ENCODE measurements at regions not wholly inside any gene's neighbourhood (a gene's known extent, or its start where the extent isn't known, plus 50 kb on each side); places are given as distances from the start of the nearest gene placed in this dataset.

GRCh38 chr4:171157462-171158082 lies 655.6 kb upstream of the GALNTL6 start:
- no peaks in the 10 kb centered on the region for H3K9me2 ChIP-seq (ENCODE audit: low read depth, low read length)
- no peaks in the 10 kb centered on the region for H3K9me3 ChIP-seq (ENCODE audit: low read length)
- H3K9ac ChIP-seq (ENCODE audit: low read length), result no peak overlapping the region
- no peak overlapping the region for H3K27ac ChIP-seq (ENCODE audit: low read depth, low read length, poor library complexity, severe bottlenecking)
- no peaks in the 10 kb centered on the region for H3K79me2 ChIP-seq (ENCODE audit: insufficient read depth, low read length)
- TF ChIP-seq CTCF (IDR thresholded peaks at IDR 0.05; ENCODE audit: low read length), result no peak
- no peaks in the 10 kb centered on the region for H3K36me3 ChIP-seq (ENCODE audit: insufficient read depth, low read length)
- no peak overlapping the region for H2AFZ ChIP-seq (ENCODE audit: low read length)
- H3K4me3 ChIP-seq (ENCODE audit: low read depth, low read length, poor library complexity, severe bottlenecking), result no peak overlapping the region
- no peaks in the 10 kb centered on the region for H3K27me3 ChIP-seq (ENCODE audit: insufficient read depth, low read length)
- H3F3A ChIP-seq (ENCODE audit: insufficient read depth, low read length), result no peaks in the 10 kb centered on the region
- H3K4me1 ChIP-seq (ENCODE audit: insufficient read depth, low read length, severe bottlenecking), result no peaks in the 10 kb centered on the region
- no peak overlapping the region for H3K4me2 ChIP-seq (ENCODE audit: low read length)
- no peaks in the 10 kb centered on the region for H4K20me1 ChIP-seq (ENCODE audit: insufficient read depth, low read length)

- H3K27ac ChIP-seq (ENCODE audit: low read depth, low read length, poor library complexity, severe bottlenecking), result no peak overlapping the region
- no peaks in the 10 kb centered on the region for H3F3A ChIP-seq (ENCODE audit: insufficient read depth, low read length)
- H3K9ac ChIP-seq (ENCODE audit: low read length), result no peak overlapping the region
- no peak overlapping the region for H3K4me2 ChIP-seq (ENCODE audit: low read length)
- no peaks in the 10 kb centered on the region for H3K79me2 ChIP-seq (ENCODE audit: insufficient read depth, low read length)
- H3K9me3 ChIP-seq (ENCODE audit: low read length), result no peaks in the 10 kb centered on the region
- H3K36me3 ChIP-seq (ENCODE audit: insufficient read depth, low read length), result no peaks in the 10 kb centered on the region
- H3K4me3 ChIP-seq (ENCODE audit: low read depth, low read length, poor library complexity, severe bottlenecking), result no peak overlapping the region
- no peak overlapping the region for H2AFZ ChIP-seq (ENCODE audit: low read length)
- no peaks in the 10 kb centered on the region for H4K20me1 ChIP-seq (ENCODE audit: insufficient read depth, low read length)
- no peak for TF ChIP-seq CTCF (IDR thresholded peaks at IDR 0.05; ENCODE audit: low read length)
- no peak for TF ChIP-seq EZH2 (IDR thresholded peaks at IDR 0.05; ENCODE audit: borderline replicate concordance, low read length)
- no peaks in the 10 kb centered on the region for H3K9me2 ChIP-seq (ENCODE audit: low read depth, low read length)
- H3K27me3 ChIP-seq (ENCODE audit: insufficient read depth, low read length), result no peaks in the 10 kb centered on the region
- H3K4me1 ChIP-seq (ENCODE audit: insufficient read depth, low read length, severe bottlenecking), result no peaks in the 10 kb centered on the region
Measured at GRCh38 chr4:171142639-171143038, 670.6 kb upstream of the GALNTL6 start.

GRCh38 chr4:171142045-171142444 lies 671.2 kb upstream of the GALNTL6 start:
- no peak overlapping the region for H3K4me3 ChIP-seq (ENCODE audit: low read depth, low read length, poor library complexity, severe bottlenecking)
- H3K4me2 ChIP-seq (ENCODE audit: low read length), result no peak overlapping the region
- H3K9me3 ChIP-seq (ENCODE audit: low read length), result no peaks in the 10 kb centered on the region
- H2AFZ ChIP-seq (ENCODE audit: low read length), result no peak overlapping the region
- H3K9ac ChIP-seq (ENCODE audit: low read length), result no peak overlapping the region
- H3K4me1 ChIP-seq (ENCODE audit: insufficient read depth, low read length, severe bottlenecking), result no peaks in the 10 kb centered on the region
- H4K20me1 ChIP-seq (ENCODE audit: insufficient read depth, low read length), result no peaks in the 10 kb centered on the region
- H3K79me2 ChIP-seq (ENCODE audit: insufficient read depth, low read length), result no peaks in the 10 kb centered on the region
- TF ChIP-seq CTCF (IDR thresholded peaks at IDR 0.05; ENCODE audit: low read length) (no peak), EZH2 (IDR thresholded peaks at IDR 0.05; ENCODE audit: borderline replicate concordance, low read length) (no peak)
- no peaks in the 10 kb centered on the region for H3K9me2 ChIP-seq (ENCODE audit: low read depth, low read length)
- no peaks in the 10 kb centered on the region for H3F3A ChIP-seq (ENCODE audit: insufficient read depth, low read length)
- H3K27me3 ChIP-seq (ENCODE audit: insufficient read depth, low read length), result no peaks in the 10 kb centered on the region
- H3K36me3 ChIP-seq (ENCODE audit: insufficient read depth, low read length), result no peaks in the 10 kb centered on the region
- no peak overlapping the region for H3K27ac ChIP-seq (ENCODE audit: low read depth, low read length, poor library complexity, severe bottlenecking)

All from OCI-LY1 (cell line).